GM23248 (cell line): ENCODE measurements at regions not wholly inside any gene's neighbourhood (a gene's known extent, or its start where the extent isn't known, plus 50 kb on each side); places are given as distances from the start of the nearest gene placed in this dataset.

ENCODE experiments used
- DNase-seq: peaks from one replicate; pipeline ENCODE4 v3.0.0-alpha.2; 2015
- H2AFZ ChIP-seq: fragments of 200-600 bp; sonication (generic); 2 replicates; pipeline ENCODE4 v1.6.1; 2016; ENCODE audit warnings: antibody characterized with exemption
- H3F3A ChIP-seq: fragments of 200-600 bp; sonication (generic); 2 replicates; pipeline ENCODE4 v1.6.1; 2016; ENCODE audit warnings: mild to moderate bottlenecking, antibody characterized with exemption, mixed run types; ENCODE audit not compliant: insufficient read depth
- H3K27ac ChIP-seq: fragments of 200-600 bp; sonication (generic); 2 replicates; pipeline ENCODE4 v1.5.1; 2016; ENCODE audit warnings: mild to moderate bottlenecking
- H3K27me3 ChIP-seq: fragments of 200-600 bp; sonication (generic); replicated peaks from 2 replicates; pipeline ENCODE4 v1.6.1; 2016; ENCODE audit warnings: mild to moderate bottlenecking; ENCODE audit not compliant: insufficient read depth
- H3K36me3 ChIP-seq: fragments of 200-600 bp; sonication (generic); 2 replicates; pipeline ENCODE4 v1.6.1; 2016; ENCODE audit warnings: low read depth, mild to moderate bottlenecking
- H3K4me1 ChIP-seq: fragments of 200-600 bp; sonication (generic); 2 replicates; pipeline ENCODE4 v1.6.1; 2016; ENCODE audit warnings: mild to moderate bottlenecking; ENCODE audit not compliant: insufficient read depth
- H3K4me2 ChIP-seq: fragments of 200-600 bp; sonication (generic); one replicate; pipeline ENCODE4 v1.6.1; 2016; ENCODE audit warnings: mild to moderate bottlenecking; ENCODE audit not compliant: unreplicated experiment
- H3K4me3 ChIP-seq: fragments of 200-600 bp; sonication (generic); 2 replicates; pipeline ENCODE4 v1.5.1; 2016; ENCODE audit warnings: mild to moderate bottlenecking
- H3K79me2 ChIP-seq: fragments of 200-600 bp; sonication (generic); 2 replicates; pipeline ENCODE4 v1.6.1; 2016; ENCODE audit warnings: mild to moderate bottlenecking; ENCODE audit not compliant: insufficient read depth
- H3K9ac ChIP-seq: fragments of 200-600 bp; sonication (generic); 2 replicates; pipeline ENCODE4 v1.6.1; 2016; ENCODE audit warnings: mild to moderate bottlenecking
- H3K9me2 ChIP-seq: fragments of 200-600 bp; sonication (generic); 2 replicates; pipeline ENCODE4 v1.6.1; 2016; ENCODE audit warnings: mixed run types, mild to moderate bottlenecking, moderate library complexity; ENCODE audit not compliant: insufficient read depth
- H3K9me3 ChIP-seq: fragments of 200-600 bp; sonication (generic); one replicate; pipeline ENCODE4 v1.6.1; 2017; ENCODE audit warnings: low read depth
- H4K20me1 ChIP-seq: fragments of 200-600 bp; sonication (generic); 2 replicates; pipeline ENCODE4 v1.6.0; 2016; ENCODE audit not compliant: insufficient read depth
- EZH2 ChIP-seq: fragments of 200-600 bp; sonication (generic); IDR thresholded peaks from 2 replicates; pipeline ENCODE4 v1.6.1; 2018; ENCODE audit warnings: antibody characterized with exemption, mild to moderate bottlenecking; ENCODE audit not compliant: insufficient read depth, poor library complexity, severe bottlenecking
- EZH2phosphoT487 ChIP-seq: fragments of 200-600 bp; sonication (generic); IDR thresholded peaks from 2 replicates; pipeline ENCODE4 v1.6.1; 2018; ENCODE audit warnings: antibody characterized with exemption, moderate library complexity, mild to moderate bottlenecking, low read depth; ENCODE audit not compliant: insufficient read depth
- WGBS, 2 experiments: methylation state at CpG; one replicate each; pipeline ENCODE4 v1.1.6; 2015 to 2017; ENCODE audit warnings: low lambda C conversion rate in 2 of 2, low coverage in 1 of 2; ENCODE audit errors: missing lambda C conversion rate in 2 of 2; 5-methylcytosine and 5-hydroxymethylcytosine counted together
- in situ Hi-C: fragments of 300-500 bp; cut with MboI; formaldehyde crosslinking; loops from 2 replicates; pipeline ENCODE4 v1.15.0; 2020

GRCh38 chr2:5980450-5981190 lies 288.4 kb downstream of the SOX11 start:
- no peak overlapping the region for H3K27ac ChIP-seq
- no peaks in the 10 kb centered on the region for H3K9me3 ChIP-seq
- H3K79me2 ChIP-seq = no peaks in the 10 kb centered on the region
- no peaks in the 10 kb centered on the region for H3K27me3 ChIP-seq
- H3K4me3 ChIP-seq = no peak overlapping the region
- H2AFZ ChIP-seq = no peak overlapping the region
- H4K20me1 ChIP-seq = no peaks in the 10 kb centered on the region
- no peak overlapping the region for H3K9ac ChIP-seq
- TF ChIP-seq EZH2 = no peak
- no peak for TF ChIP-seq EZH2phosphoT487
- no peak overlapping the region for H3K4me2 ChIP-seq
- no peaks in the 10 kb centered on the region for H3F3A ChIP-seq
- DNase-seq = no peak
- H3K36me3 ChIP-seq = no peaks in the 10 kb centered on the region
- H3K9me2 ChIP-seq = no peaks in the 10 kb centered on the region
- in situ Hi-C loops = no loop called here
- H3K4me1 ChIP-seq = no peaks in the 10 kb centered on the region
- WGBS, 2 experiments = 53 to 60% methylated on average over 16 of the region's 16 CpGs

GRCh38 chr2:5982193-5982902 lies 290.2 kb downstream of the SOX11 start:
- Histone ChIP-seq H4K20me1 (no peaks in the 10 kb centered on the region), H3K27me3 (no peaks in the 10 kb centered on the region), H3K4me1 (no peaks in the 10 kb centered on the region), H3K9me2 (no peaks in the 10 kb centered on the region), H3K9me3 (no peaks in the 10 kb centered on the region), H3K4me2 (no peak overlapping the region), H2AFZ (no peak overlapping the region), H3K27ac (no peak overlapping the region), H3K79me2 (no peaks in the 10 kb centered on the region), H3K4me3 (no peak overlapping the region), H3K9ac (no peak overlapping the region), H3K36me3 (no peaks in the 10 kb centered on the region), H3F3A (no peaks in the 10 kb centered on the region)
- no peak for DNase-seq
- TF ChIP-seq EZH2 = no peak
- no peak for TF ChIP-seq EZH2phosphoT487
- in situ Hi-C loops = no loop called here
- WGBS, 2 experiments = 31 to 32% methylated on average over 16 of the region's 16 CpGs

DNA sequence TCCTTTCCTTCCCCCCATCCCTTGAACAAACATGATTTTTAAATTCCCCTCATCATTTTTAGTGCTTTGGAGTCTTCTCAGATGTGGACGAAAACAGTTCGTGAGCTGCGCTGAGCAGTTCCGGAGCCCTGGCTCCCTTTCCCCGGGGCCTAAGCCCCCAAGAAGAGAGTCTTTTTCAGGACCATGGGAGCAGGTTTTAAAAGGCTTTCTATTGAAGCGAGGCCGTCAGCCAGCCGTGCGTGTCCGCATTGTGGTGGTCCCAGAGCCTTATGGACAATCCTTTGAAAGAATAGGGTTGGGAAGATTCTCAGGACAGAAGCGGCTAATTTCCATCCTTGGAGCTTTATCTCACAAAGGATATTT lies 290.7 kb downstream of the SOX11 start:
- H3K4me2 ChIP-seq = no peak overlapping the region
- no peaks in the 10 kb centered on the region for H3K79me2 ChIP-seq
- H3K36me3 ChIP-seq = no peaks in the 10 kb centered on the region
- no peaks in the 10 kb centered on the region for H3F3A ChIP-seq
- H4K20me1 ChIP-seq = no peaks in the 10 kb centered on the region
- no peak overlapping the region for H2AFZ ChIP-seq
- no peak for DNase-seq
- H3K9ac ChIP-seq = no peak overlapping the region
- TF ChIP-seq EZH2 (no peak), EZH2phosphoT487 (no peak)
- H3K27me3 ChIP-seq = no peaks in the 10 kb centered on the region
- no peak overlapping the region for H3K4me3 ChIP-seq
- WGBS, 2 experiments = 73 to 77% methylated on average over 11 of the region's 11 CpGs
- no peaks in the 10 kb centered on the region for H3K9me3 ChIP-seq
- H3K27ac ChIP-seq = no peak overlapping the region
- in situ Hi-C loops = no loop called here
- no peaks in the 10 kb centered on the region for H3K9me2 ChIP-seq
- H3K4me1 ChIP-seq = no peaks in the 10 kb centered on the region

- no peaks in the 10 kb centered on the region for H3K9me3 ChIP-seq
- no peak overlapping the region for H2AFZ ChIP-seq
- H3K79me2 ChIP-seq = no peaks in the 10 kb centered on the region
- H3K36me3 ChIP-seq = no peaks in the 10 kb centered on the region
- H3K9ac ChIP-seq = no peak overlapping the region
- no peak overlapping the region for H3K27ac ChIP-seq
- in situ Hi-C loops = no loop called here
- no peaks in the 10 kb centered on the region for H3F3A ChIP-seq
- H4K20me1 ChIP-seq = no peaks in the 10 kb centered on the region
- no peak for TF ChIP-seq EZH2phosphoT487
- no peak for TF ChIP-seq EZH2
- H3K27me3 ChIP-seq = no peaks in the 10 kb centered on the region
- no peaks in the 10 kb centered on the region for H3K9me2 ChIP-seq
- H3K4me3 ChIP-seq = no peak overlapping the region
- H3K4me2 ChIP-seq = no peak overlapping the region
- no peaks in the 10 kb centered on the region for H3K4me1 ChIP-seq
- DNase-seq = no peak
- 70 to 76% methylated on average over 13 of the region's 13 CpGs for WGBS, 2 experiments
Measured at GRCh38 chr2:5983511-5984272, 291.5 kb downstream of the SOX11 start.
